ENCODE measurements at regions not wholly inside any gene's neighbourhood (a gene's known extent, or its start where the extent isn't known, plus 50 kb on each side); places are given as distances from the start of the nearest gene placed in this dataset.

- no peak for DNase-seq
Measured at GRCh38 chr4:137663251-137664045, 131.2 kb upstream of the PCDH18 start.

DNA sequence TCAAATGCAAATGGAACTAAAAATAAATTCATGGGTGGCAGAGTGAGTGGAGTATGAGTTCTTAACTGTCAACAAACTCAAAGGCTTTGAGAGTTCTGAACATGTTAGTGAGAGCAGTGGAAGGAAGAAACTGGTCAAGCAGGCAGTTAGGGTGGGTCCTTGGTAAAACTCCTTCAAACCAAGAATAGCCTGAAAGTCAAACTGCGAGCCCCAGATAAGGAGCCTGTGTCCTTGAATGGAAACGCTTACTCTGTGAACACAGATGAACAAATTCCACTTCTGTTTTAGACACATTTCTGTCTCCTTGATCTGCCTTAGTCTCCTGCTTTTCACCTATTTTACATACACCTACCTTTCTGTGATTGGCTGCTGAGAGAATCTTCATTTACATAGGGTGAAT lies 129.4 kb upstream of the PCDH18 start:
- no peak for DNase-seq

GRCh38 chr4:137660211-137660610 lies 127.9 kb upstream of the PCDH18 start:
- no peak for DNase-seq

- no peak for DNase-seq
Measured at GRCh38 chr4:137659431-137659830, 127.1 kb upstream of the PCDH18 start.

- DNase-seq: no peak
Measured at GRCh38 chr4:137656661-137657060, 124.4 kb upstream of the PCDH18 start.

- no peak for DNase-seq
Measured at GRCh38 chr4:137655302-137655701, 123.0 kb upstream of the PCDH18 start.

- no peak for DNase-seq
Measured at GRCh38 chr4:137651128-137651527, 118.8 kb upstream of the PCDH18 start.

DNA sequence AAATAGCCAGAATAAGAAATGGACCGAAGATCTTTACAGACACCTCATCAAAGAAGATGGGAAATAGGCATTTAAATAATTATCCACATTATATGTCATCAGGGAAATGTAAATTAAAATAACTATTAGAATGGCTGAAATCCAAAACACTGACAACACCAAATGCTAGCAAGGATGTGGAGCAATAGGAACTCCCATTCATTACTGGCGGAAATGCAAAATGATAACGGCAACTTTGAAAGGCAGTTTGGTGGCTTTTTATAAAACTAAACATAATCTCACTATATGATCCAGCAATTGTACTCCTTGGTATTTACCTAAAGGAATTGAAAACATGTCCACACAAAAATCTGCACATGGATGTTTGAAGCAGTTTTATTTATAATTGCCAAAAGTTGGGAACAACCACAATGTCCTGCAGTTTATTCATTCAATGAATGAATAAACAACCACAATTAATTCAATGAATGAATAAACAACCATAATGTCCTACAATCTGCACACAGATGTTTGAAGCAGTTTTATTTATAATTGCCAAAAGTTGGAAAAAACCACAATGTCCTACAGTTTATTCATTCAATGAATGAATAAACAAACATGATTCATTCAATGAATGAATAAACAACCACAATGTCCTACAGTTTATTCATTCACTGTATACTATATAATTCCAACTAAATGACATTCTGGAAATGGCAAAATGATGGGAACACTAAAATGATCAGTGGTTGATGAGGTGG lies 117.6 kb upstream of the PCDH18 start:
- DNase-seq: no peak

- DNase-seq: no peak
Measured at GRCh38 chr4:137648531-137648930, 116.2 kb upstream of the PCDH18 start.

DNA sequence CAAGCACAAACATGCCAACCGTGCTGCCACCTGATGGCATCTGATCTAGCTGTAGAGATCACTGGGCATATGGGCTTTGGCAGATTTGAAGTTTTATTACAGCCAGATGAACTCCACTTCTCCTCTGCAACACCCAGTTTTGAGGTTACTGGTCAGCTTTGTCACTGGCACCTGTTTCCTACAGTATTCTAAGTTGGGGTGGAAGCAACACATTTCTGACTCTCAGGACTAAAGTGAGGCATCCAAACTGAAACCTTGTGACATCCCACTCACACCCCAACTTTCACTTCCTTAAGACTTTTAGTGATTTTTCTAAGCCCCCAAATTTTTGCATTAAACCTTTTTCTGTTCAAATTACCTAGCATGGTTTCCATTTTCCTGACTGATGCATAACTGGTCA lies 115.1 kb upstream of the PCDH18 start:
- no peak for DNase-seq

- no peak for DNase-seq
Measured at GRCh38 chr4:137644201-137644600, 111.9 kb upstream of the PCDH18 start.

DNA sequence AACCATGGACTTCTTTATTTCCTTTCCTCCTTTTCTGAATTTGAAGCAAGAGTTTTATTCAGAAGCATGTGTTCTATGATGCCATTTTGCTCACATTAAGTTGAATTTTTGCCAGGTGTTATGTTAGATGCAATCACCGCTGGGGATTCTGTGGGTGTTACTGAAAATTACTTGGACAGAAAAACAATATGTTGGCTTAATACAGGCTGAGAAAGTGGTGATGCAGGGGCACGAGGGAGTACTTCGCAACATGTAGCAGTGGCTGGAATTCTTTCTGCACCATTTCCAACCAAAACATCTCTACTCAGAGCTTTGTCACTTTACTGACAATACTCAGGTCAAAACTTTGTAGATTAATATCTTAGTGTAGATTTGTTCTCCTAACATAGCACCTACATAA lies 109.2 kb upstream of the PCDH18 start:
- DNase-seq: no peak

DNA sequence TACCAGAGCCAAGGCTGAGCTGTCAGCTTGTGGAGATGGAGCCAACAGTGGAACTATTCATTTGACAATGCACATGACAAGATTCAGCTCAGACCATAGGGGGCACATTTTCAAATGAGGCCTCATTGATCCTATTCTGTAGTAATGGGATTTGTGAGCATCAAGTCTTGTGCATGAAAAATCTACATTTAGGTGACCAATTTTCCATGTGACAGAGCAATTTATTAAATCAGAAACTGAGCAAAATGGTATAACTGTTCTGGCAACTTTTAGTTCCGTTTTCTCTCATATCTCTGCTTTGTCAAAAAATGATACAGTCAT lies 108.5 kb upstream of the PCDH18 start:
- no peak for DNase-seq

- no peak for DNase-seq
Measured at GRCh38 chr4:137640156-137640837, 108.0 kb upstream of the PCDH18 start.

- DNase-seq: no peak
Measured at GRCh38 chr4:137638934-137639333, 106.6 kb upstream of the PCDH18 start.

DNA sequence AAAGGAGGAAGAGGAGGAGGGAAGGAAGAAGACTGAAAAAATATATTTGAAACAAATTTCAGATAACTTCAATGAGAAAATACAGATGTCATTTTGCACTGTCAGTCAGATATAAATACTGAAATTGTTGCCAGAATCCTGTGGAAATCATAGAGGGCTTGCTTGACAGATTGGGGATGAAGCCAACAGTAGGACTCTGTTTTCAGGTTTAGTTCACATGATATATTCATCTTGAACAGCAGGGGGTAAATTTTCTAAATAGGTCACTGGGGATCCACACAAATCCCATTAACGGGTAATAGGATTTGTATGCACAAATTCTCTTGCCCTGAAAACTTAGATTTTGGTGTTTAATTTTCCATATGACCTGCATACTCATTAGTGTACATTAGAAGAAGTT lies 103.3 kb upstream of the PCDH18 start:
- DNase-seq: no peak

DNA sequence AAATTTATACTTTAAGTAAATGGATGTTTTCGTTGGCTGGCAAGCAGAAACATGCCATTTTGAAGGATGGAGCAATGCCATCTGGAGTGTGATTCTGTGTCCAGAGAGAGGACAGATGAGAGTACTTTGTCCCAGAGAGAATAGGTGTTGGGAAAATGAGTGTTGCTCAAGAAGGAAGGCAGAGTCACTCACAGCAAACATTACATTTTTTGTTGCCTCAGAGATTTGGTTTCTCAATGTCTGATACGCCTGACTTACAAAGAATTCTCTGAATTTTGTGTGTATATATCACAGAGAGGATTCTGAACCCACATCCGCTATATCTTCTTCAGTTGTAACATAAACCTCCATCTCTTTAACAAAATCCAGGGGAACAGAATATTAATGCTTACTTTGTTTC lies 102.8 kb upstream of the PCDH18 start:
- DNase-seq: no peak

DNA sequence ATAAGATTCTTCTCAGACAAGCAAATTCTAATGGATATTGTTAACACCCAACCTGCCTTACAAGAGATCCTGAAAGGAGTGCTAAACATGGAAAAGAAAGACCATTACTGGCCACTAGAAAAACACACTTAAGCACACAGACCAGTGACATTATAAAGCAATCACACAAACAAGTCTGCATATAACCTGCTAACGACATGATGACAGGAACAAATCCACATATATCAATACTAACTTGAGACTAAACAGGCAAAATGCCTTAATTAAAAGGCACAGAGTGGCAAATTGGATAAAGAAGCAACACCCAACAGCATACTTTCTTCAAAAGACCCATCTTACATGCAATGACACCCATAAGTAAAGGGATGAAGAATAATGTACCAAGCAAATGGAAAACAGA lies 100.5 kb upstream of the PCDH18 start:
- DNase-seq: no peak

DNA sequence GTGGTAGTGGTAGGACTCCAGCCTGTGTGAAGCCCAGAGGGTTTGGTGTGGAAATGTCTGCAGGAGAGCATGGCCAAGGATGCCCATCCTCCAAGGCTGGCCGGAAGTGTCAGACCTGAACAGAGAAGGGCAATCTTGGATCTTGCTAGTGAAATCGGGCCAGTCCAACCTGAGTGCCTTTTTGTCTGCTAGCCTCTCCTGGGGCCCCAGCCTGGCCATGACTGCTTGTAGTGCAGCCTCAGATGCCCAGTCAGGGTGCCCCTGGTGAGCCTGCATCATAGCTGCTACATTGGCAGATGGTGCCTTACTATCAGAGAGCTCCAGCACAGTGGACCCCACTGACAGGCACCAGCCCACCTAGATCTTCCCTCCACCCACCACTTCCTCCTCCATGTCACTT lies 99.3 kb upstream of the PCDH18 start:
- no peak for DNase-seq

DNA sequence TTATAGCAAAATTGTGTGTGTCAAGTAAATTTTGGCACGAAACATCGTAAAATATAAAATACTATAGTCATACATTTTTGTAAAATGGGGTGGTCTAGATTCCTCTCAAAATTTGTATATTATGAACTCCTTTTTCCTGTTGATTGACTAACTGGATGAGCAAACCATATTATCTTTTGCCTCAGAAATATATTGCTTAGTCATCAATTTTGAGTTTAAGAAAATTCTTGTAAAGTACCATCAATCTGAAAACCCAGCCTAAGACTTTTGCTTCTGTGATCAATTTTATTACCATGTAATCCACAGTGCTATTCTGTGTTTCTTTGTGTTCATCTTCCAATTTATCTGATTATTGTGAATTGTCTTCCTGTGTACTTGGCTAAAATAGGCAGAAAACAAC lies 98.0 kb upstream of the PCDH18 start:
- DNase-seq: no peak

- no peak for DNase-seq
Measured at GRCh38 chr4:137627739-137628460, 95.6 kb upstream of the PCDH18 start.

DNA sequence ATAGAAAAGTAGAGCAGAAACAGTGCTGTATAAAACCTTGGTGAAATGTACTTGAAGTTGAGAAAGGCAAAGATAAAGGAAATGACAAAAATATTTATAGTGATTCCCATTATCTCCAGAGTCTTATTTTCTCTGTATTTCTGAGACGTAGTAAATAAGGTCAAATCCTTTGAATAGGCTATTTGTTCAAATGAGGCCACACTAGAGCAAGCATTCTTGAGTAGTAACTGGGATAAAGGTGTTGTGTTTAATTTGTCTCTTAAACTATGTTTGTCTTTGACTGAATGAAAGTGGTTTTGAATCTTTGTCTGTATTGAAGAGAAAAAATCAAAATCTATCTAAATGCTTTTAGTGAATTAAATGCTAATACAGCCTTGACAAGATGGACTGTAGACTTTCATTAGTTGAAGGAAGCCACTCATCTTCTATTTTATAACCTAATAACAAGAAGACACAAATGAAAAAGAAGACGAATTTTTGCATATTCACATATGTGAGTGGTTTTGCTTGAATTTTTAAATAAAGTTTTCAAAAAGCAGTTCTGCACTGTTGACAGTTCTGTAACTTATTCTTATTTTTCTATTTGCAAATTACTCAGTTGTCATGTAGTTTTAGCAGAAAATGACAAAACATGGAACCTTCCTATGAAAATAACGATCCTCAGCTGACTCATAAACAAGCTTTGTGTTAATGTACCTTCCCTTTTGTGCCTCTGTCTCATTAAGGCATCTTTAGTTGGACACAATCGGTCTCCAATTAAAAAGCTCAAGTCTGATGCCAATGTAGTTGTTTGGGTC lies 94.8 kb upstream of the PCDH18 start:
- no peak for DNase-seq

DNA sequence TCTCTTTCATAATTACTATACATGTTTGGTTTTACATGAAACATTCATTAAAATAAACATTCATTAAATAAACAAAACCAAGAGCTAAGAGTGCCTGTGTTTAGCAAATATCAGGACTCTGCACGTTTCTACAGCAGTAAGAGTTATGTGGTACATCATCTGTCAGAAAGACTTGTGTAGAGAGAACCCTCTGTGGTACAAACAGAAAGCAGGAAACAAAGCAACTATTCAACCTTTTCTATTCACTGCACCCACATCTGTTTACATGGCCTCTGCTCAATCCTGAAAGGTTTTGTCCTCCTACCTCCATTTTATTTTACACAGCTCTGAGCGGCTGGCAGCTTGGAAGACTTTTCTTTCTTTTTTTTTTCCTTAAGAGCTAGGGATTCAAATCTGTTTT lies 90.7 kb upstream of the PCDH18 start:
- no peak for DNase-seq
